H1 (cell line): ENCODE measurements at regions not wholly inside any gene's neighbourhood (a gene's known extent, or its start where the extent isn't known, plus 50 kb on each side); places are given as distances from the start of the nearest gene placed in this dataset.

Source experiments
- BCL11A ChIP-seq, 2 experiments: IDR thresholded peaks; one replicate each; pipeline ENCODE4 v1.6.1; 2011; ENCODE audit warnings: low read depth in 2 of 2, low read length in 2 of 2, mild to moderate bottlenecking in 2 of 2
- CHD1 ChIP-seq: IDR thresholded peaks from 2 replicates; pipeline ENCODE4 v1.6.1; 2012; ENCODE audit warnings: low read depth, low read length, improper control_type of control experiment
- CHD7 ChIP-seq: fragments of 300-600 bp; sonication (generic); IDR thresholded peaks from 2 replicates; pipeline ENCODE4 v1.7.1; 2012; ENCODE audit warnings: low read length, moderate library complexity, mild to moderate bottlenecking, inconsistent platforms; ENCODE audit not compliant: insufficient replicate concordance
- HDAC2 ChIP-seq, 2 experiments: fragments of 300-600 bp in 1 of 2; sonication (generic) in 1 of 2; IDR thresholded peaks; 2 replicates each; pipeline ENCODE4 v1.6.1; 2011 to 2012; ENCODE audit warnings: low read depth in 2 of 2, low read length in 2 of 2, mild to moderate bottlenecking in 2 of 2, moderate library complexity in 2 of 2, borderline replicate concordance in 1 of 2, inconsistent platforms in 1 of 2
- SIX5 ChIP-seq: IDR thresholded peaks from 2 replicates; pipeline ENCODE4 v1.6.1; 2011; ENCODE audit warnings: mild to moderate bottlenecking, low read depth, low read length

GRCh38 chr18:1311376-1311775 lies 406.7 kb downstream of the ADCYAP1 start (continued):
- TF ChIP-seq CHD7 (no peak), CHD1 (no peak), SIX5 (no peak), HDAC2 (IDR thresholded peaks at IDR 0.05; ENCODE audit: borderline replicate concordance in 1 of 2, low read depth in 2 of 2, low read length in 2 of 2) (no peak), BCL11A (IDR thresholded peaks at IDR 0.05; ENCODE audit: low read depth in 2 of 2, low read length in 2 of 2) (no peak)
